HG03159 (cell line): ENCODE measurements at regions not wholly inside any gene's neighbourhood (a gene's known extent, or its start where the extent isn't known, plus 50 kb on each side); places are given as distances from the start of the nearest gene placed in this dataset.

Source experiments
- ATAC-seq: cut with Tn5 transposase; IDR thresholded peaks from one replicate; pipeline ENCODE4 v1.9.1; 2021; ENCODE audit warnings: mild to moderate bottlenecking, moderate library complexity; ENCODE audit not compliant: unreplicated experiment

DNA sequence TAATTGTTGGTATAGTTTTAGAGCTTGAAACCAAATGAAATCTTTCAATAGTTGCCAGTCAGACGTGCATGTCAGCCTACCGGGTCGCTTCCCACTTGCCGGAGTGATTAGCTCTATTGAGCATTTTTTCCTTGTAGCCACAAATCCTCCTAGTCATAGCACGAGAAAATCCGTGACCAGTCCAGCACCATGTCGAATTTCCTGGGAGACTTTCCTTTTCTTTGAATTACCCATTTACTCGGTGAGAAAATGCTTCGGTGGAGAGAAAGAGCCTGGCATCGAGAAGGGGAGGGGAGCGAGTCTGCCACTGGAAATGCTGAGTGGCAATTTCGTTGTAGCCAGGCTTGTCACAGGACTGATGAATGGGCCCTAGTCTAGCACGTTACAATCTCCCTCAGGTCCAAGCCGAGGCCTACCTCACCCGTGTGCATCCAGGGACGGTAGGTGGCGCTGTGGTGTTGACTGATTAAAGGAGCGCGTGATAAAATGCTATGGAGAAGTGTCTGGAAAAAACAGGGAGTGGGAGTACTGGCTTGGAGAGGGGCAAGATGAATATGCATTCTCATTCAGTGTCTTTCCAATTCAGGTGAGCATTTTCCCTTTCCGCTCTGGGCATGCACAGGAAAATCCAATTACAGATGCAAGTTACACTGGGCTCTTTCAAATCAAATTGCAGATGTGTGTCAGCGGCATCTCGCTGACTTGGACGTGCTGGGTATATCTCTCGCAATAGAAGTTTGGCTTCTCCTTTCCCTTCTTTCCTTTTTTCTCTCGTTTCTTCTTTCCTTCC, 238.8 kb downstream of the EDEM1 start:
- ATAC-seq: peak; percentile 50

DNA sequence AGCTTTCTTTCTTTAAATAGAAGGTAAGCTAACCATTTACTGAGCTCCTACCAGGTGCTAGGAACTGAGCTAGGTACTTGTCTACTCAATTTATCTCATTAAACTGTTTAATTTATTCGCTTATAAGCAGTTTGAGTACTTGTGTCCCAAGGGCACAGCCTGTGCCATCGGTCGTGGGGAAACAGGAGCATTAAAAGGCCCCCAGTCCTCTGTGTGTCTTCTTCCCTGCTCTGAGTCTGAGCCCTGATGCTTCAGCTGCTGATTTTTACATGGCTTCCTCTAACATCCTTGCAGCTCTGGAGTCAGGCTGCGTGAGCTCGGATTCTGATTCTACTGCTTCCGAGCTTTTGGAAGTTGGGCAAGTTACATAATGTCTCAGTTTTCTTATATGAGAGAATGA, 239.5 kb downstream of the EDEM1 start:
- no peak for ATAC-seq

DNA sequence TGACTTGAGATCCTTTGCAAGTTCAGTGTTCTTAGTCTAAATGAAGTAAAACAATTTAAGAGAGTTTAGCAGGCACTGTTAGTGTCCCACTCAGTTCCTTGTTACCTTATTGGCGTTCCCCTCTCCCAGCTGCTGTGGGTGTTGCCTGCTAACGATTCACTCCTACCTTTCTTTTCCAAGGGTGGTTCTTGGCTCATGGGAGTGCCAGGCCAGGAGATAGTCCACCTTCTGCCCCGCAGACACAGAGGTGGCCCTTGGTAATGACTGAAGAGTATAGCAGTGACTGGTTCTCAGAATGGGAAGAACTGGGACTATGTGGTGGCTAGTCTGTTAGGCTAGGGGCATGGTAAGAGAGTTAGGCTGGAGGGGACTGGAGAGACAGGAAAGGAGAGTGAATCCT, 240.4 kb downstream of the EDEM1 start:
- ATAC-seq: no peak

DNA sequence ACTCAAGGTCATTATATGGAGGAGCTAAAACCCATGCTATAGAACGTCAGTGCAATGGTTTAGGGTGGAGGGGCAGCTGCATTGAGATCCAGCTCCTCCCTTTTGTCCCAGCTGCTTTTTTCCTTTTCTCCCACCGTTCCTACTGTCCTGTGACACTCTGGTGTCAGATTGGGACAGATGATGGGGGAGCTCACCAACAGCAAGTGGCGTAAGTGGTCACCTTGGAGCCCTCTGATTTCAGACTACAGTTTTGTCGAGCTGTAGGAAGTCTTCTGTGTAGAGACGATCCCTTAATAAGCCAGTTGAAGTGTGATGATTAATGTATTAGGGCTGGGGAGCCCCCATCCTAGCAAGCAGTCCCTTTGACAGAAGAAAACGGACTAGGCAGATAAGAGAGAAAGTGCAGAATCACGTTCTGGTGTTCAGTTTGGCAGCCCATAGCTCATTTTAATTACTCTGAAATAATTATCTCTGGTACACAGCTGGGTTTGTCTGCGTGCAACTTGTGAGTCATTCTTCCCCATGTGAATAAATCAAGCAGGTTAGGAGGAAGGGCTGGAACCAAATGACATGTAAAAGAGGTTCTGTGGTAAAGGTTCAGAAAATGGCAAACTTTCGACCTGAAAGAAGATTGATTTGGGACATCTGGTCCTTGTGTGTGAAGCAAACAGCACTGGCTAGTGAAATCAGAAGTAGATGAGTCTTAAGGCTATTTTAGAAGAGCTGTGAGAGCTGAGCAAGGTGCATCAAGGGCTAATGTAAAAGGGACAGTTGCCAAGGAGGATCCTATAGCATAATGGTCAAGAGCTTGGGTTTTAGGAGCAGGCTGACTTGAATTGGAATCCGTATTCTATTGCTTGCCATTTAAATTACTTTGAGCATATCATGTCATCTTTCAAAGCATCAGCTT, 241.4 kb downstream of the EDEM1 start:
- peak; percentile 86 for ATAC-seq

DNA sequence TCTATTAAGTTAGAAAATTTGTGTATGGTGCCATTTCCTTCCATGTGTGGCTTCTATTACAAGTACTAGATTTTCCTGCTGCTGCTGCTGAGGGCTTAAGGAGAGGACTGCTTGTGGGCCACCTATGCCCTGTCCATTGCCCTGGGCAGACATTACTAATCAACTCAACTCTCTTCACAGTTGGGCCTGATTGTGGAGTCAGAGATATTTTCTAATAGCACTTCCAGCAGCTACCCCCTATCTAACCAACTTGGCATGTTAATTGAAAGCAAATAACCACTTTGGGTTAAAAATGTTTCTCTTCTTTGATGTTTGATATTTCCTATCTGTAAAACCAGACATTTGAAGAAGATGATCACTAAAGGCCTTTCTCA, 242.0 kb downstream of the EDEM1 start:
- ATAC-seq: no peak

DNA sequence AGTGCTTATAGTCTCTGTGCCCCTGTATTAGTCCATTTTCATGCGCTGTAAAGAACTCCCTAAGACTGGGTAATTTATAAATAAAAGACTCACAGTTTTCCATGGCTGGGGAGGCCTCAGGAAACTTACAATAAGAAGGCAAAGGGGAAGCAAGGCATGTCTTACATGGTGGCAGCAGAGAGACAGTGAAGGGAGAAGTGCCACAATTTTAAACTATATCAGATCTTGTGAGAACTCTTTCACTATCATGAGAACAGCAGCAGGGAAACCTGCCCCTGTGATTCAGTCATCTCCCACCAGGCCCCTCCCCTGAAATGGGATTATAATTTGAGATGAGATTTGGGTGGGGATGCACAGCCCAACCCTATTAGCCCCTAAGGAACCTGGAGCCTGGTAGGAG, 243.2 kb downstream of the EDEM1 start:
- ATAC-seq: no peak

DNA sequence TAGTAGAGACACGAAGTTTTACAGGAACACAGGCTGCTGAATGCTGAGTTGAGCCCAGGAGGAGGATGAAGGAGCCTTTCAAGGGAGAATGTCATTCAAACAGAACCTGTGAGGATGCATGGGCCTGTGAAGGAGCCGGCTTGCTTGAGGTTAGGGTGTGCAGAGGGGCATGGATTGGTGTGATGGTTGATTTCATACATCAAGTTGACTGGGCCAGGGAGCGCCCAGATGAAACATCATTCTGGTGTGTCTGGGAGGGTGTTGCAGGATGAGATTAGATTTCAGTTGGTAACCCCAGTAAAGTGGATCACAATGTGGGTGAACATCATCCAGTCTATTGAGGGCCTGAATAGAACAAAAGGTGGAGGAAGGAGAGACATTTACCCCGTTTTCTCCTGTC, 243.6 kb downstream of the EDEM1 start:
- no peak for ATAC-seq

DNA sequence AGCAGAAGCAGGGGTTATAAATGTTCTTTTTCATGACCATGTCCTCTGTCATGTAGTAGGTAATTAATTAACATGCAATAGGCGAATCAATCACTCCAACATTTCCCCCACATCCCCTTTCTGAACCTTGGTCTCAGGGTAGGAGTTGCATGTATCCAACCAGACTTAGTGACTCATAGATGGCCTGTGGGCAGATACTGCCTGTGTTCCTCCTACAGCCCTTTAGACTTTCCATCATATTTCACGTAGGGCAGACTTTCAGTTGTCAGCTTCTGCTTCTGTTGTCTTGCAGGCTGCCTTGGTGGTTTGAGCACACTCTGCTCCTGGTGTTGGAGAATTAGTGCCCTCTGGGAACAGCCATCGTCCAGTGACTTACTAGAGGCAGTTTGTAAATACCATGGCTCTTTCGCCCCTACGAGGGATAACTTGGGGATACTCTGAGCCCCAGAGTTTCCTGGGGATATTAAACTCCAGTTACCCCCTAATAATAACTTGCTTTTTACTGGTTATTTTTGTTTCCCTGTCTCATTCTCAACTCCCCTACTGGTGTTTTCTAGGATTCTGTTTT, 244.4 kb downstream of the EDEM1 start:
- ATAC-seq: no peak

DNA sequence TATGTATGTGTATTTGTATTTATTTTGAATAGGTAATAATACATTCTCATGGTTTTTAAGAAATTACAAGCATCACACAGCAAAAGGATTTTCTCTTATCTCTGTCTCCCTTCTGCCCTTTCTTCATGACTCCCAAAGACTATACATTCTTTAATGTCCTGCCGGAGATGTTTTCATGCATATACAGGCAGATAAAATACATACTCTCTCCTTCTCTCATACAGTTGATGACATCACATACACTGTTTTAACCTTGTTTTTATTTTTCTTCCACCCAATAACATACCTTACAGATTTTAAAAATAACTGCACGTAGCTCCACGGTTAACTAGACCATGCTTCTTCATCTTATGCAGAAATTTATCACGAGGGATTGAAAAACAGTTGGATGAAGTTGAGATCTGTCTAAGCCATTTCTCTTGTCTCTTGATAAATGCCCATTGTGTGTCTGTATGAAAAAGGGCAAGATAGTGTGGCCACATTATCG, 249.8 kb downstream of the EDEM1 start:
- no peak for ATAC-seq

DNA sequence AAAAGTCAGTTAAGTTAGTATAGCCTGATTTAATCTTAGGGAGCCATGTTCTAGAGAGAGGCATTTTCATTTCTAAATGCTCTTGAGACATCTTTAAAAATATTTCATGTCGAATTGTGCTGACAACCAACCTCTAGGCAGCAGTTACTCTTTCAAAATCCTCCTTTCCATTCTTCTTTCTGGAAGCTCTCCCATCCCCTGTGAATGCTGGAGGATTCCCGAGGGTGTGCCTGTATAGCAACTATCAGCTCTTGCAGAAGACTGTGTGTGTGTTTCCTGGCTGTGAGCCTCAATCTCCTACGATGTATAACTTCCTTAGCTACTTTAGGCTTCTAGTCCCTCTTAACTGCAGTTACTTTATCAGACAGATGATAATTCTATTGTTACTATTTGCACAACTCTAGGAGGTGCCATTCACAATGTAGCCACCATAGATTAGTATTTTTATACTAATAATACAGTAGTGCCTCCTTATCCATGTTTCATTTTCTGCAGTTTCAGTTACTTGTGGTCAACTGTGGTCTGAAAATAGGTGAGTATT, 250.3 kb downstream of the EDEM1 start:
- no peak for ATAC-seq

DNA sequence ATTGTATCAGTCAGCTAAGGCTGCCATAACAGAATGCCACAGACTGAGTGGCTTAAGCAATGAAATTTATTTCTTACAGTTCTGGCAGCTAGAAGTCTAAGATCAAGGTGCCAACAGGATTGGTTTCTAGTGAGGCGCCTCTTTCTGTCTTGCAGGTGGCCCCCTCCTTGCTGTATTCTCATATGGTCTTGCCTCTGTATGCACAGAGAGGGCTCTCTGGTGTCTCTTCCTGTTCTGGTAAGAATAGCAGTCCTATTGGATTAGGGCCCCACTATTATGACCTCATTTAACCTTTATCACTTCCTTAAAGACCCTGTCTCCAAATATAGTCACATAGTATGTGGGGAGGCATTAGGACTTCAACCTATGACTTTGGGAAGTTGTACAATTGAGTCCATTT, 253.9 kb downstream of the EDEM1 start:
- ATAC-seq: no peak

DNA sequence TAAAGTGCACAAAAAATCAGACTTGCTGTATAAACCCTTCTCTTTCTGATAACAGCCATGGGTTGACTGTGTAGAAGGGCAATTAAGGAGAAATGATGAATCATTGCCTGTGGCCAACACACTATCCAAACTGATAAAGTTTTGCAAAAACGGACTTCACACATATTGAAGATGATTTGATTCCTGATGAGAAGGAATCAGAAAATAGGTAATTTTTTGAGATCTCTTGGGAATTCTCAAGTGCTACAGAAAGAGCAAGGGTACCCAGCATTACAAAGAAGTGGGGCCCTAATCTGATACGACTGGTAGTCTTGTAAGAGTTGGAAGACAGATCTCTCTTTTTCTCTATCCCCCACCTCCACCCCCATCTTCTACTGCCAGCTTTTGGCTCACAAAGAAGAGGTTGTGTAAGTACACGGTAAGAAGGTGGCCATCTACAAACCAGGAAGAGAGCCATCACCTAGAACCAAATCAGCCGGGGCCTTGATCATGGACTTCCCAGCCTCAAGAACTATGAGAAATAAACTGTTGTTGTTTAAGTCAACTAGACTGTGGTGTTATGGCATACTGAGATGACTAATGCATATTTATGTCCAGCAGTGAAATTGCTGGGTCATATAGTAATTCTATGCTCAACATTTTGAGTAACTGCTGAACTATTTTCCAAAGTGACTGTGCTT, 254.7 kb downstream of the EDEM1 start:
- ATAC-seq: no peak

DNA sequence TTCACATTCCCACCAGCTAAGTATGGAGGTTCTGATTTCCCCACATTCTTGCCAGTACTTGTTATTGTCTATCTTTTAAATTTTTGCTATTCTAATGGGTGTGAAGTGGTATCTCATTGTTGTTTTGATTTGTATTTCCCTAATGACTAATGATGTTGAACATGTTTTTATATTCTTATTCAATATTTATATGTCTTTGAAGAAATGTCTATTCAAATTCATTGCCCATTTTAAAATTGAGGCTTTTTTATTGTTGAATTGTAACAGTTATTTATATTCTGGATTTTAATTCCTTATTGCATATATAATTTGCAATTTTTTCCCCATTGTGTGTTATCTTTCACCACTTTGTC, 255.3 kb downstream of the EDEM1 start:
- no peak for ATAC-seq

DNA sequence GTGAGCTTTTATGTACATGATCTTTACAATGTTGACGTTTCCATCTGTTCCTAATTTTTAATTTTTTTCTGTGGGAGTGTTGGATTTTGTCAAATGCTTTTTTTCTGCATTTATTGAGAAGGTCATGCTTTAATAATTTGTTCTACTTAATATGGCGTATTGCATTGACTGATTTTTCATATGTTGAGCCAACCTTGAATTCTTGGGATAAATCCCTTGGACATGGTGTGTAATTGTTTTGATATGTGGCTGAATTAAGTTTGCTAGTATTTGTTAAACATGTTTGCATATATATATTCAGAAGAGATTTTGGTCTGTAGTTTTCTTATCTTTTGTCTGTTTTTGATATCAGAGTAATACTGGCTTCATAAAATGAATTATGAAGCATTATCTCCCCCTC, 256.7 kb downstream of the EDEM1 start:
- ATAC-seq: no peak

DNA sequence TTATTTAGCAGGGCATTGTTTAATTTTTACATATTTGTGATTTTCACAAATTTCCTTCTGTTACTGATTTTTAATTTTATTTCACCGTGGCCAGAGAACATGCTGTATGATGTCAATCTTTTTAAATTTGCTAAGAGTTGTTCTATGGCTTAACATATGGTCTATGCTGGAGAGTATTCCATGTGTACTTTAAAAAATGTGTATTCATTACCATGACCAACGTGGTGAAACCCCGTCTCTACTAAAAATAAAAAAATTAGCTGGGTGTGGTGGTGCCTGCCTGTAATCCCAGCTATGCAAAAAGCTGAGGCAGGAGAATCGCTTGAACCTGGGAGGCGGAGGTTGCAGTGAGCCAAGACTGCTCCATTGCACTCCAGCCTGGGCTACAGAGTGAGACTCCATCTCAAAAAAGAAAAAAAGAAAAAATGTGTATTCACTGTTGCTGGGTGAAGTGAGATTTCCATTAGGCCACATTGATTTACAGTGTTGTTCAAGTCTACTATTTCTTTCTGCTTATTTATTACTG, 258.2 kb downstream of the EDEM1 start:
- ATAC-seq: no peak

DNA sequence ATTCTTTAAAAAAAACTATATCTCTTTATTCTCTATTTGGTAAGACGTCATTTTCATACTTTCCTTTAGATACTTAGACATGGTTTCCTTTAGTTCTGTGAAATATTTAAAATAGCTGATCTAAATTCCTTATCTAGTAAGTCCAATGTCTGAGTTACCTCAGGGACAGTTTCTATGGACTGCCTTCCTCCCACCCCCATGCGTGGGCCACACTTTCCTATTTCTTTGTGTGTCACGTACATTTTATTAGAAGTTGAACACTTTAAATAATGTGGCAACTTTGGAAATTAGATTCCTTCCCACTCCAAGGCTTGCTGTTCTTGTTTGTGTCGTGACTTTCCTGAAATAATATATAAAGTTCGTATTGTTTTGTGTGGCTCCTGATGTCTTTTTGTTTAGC, 260.7 kb downstream of the EDEM1 start:
- ATAC-seq: no peak

DNA sequence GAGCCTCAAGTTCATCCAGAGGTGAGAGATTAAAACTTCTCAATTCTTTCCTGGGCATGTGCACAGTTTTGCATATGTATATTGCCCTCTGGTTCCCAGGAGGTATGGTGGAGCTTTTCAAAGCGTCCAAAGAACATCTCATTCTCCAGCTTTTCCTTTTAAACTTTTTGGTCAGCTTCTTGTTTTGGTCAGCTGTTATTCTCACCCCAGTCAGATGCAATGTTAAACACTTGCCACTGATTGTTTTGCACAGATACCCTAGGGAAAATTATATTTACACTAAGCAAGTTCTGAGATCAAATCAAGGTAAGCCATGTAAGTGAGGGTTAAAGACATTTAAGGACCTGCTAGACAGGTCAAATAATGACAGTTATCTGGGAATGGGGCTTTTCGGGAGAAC, 261.3 kb downstream of the EDEM1 start:
- ATAC-seq: no peak

DNA sequence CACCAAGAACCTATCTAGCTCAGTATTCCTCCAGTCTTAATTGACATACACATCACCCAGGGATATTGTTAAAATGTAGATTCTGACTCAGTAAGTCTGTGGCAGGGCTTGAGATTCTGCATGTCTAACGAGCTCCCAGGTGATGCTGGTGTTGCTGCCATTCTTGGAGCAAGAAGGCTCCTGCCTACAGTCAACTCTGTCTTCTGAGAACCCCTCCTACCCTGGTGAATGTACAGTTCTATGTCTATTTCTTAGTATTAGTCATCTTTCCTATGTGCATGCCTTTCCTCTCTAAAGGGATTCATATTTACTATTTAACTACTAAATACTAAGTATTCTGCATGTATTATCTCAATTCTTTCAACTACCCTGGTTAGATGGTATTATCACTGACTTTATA, 268.7 kb downstream of the EDEM1 start:
- peak; percentile 81 for ATAC-seq

DNA sequence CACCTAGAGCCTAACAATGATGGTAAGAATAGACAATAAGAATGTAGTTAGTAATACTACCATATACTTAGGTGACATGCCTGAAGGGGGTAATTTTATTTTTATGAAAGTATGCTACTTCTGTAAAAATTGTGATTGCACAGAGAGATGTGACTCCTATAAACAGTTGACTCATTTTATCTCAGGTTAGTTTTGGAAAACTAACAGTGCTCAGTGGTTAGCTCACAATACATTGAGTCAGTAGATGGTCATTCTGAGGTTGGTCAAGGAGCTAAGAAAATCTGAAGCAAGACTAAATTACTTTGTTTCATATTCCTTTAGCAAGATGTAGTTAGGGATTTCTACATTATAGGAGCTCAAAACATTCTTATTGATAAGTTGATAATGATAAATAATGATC, 271.0 kb downstream of the EDEM1 start:
- no peak for ATAC-seq

DNA sequence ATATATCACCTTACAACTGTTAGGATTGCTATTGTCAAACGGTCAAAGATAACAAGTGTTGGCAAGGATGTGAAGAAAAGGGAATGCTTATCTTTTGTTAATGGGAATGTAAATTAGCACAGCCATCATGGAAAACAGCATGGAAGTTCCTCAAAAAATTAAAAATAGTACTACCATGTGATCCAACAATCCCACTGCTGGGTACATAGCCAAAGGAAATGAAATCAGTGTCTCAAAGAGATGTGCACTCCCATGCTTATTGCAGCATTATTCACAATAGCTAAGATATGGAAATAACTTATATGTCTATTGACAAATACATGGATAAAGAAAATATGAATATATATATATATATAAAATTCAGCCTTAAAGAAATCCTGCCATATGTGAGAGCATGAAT, 274.6 kb downstream of the EDEM1 start:
- ATAC-seq: no peak

DNA sequence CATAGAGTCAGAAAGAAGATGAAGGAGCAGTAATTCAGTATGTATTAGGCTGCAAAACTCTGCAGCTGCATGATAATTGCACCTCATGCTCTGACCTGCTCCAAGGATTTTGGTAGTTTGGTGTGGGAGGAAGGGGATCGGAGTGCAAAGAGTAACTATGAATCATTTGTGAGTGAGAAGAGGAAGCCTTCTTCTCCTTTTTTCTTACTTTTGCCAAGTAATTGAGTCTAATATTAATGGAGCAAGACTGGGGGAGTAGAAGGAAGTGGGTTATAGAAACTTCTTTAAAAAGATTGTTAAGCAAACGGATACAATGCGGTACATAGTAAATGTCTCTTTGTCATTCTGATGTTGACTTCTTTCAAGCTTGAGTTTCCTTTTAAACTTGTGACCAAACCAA, 276.5 kb downstream of the EDEM1 start:
- ATAC-seq: peak; percentile 43
